Parathyroid adenoma (tissue), 2 donors: ENCODE measurements at regions not wholly inside any gene's neighbourhood (a gene's known extent, or its start where the extent isn't known, plus 50 kb on each side); places are given as distances from the start of the nearest gene placed in this dataset.

Source experiments
- H2AFZ ChIP-seq: fragments of 300-600 bp; sonication (generic); one replicate; pipeline ENCODE4 v1.7.0; 2017; ENCODE audit warnings: antibody characterized with exemption, mild to moderate bottlenecking
- H3K27ac ChIP-seq: fragments of 300-600 bp; sonication (generic); one replicate; pipeline ENCODE4 v1.7.0; 2017
- H3K27me3 ChIP-seq: fragments of 300-600 bp; sonication (generic); one replicate; pipeline ENCODE4 v1.7.0; 2017; ENCODE audit warnings: low read length; ENCODE audit not compliant: control insufficient read depth, insufficient read depth
- H3K36me3 ChIP-seq: fragments of 300-600 bp; sonication (generic); one replicate; pipeline ENCODE4 v1.7.0; 2017; ENCODE audit warnings: low read length; ENCODE audit not compliant: control insufficient read depth, insufficient read depth
- H3K4me1 ChIP-seq: fragments of 300-600 bp; sonication (generic); one replicate; pipeline ENCODE4 v1.7.0; 2017; ENCODE audit warnings: control low read depth
- H3K4me2 ChIP-seq: fragments of 300-600 bp; sonication (generic); one replicate; pipeline ENCODE4 v1.7.0; 2017; ENCODE audit warnings: low read length
- H3K4me3 ChIP-seq: fragments of 300-600 bp; sonication (generic); one replicate; pipeline ENCODE4 v1.7.0; 2017; ENCODE audit warnings: low read depth, low read length
- H3K79me2 ChIP-seq: fragments of 300-600 bp; sonication (generic); one replicate; pipeline ENCODE4 v1.7.0; 2017; ENCODE audit warnings: control low read depth
- H3K9ac ChIP-seq: fragments of 300-600 bp; sonication (generic); one replicate; pipeline ENCODE4 v1.7.0; 2017; ENCODE audit warnings: mild to moderate bottlenecking
- H3K9me3 ChIP-seq: fragments of 300-600 bp; sonication (generic); one replicate; pipeline ENCODE4 v1.7.0; 2017; ENCODE audit warnings: low read length; ENCODE audit not compliant: control insufficient read depth
- TF ChIP-seq, protein P1 (sequence below): fragments of 300-600 bp; sonication (generic); IDR thresholded peaks from one replicate; pipeline ENCODE4 v1.7.0; 2017; ENCODE audit warnings: antibody characterized with exemption, mild to moderate bottlenecking
- donor health status: primary hyperparathyroidism.

GRCh38 chr6:4352731-4353130, 217.4 kb upstream of the ECI2 start:
- TF ChIP-seq, protein P1, sequence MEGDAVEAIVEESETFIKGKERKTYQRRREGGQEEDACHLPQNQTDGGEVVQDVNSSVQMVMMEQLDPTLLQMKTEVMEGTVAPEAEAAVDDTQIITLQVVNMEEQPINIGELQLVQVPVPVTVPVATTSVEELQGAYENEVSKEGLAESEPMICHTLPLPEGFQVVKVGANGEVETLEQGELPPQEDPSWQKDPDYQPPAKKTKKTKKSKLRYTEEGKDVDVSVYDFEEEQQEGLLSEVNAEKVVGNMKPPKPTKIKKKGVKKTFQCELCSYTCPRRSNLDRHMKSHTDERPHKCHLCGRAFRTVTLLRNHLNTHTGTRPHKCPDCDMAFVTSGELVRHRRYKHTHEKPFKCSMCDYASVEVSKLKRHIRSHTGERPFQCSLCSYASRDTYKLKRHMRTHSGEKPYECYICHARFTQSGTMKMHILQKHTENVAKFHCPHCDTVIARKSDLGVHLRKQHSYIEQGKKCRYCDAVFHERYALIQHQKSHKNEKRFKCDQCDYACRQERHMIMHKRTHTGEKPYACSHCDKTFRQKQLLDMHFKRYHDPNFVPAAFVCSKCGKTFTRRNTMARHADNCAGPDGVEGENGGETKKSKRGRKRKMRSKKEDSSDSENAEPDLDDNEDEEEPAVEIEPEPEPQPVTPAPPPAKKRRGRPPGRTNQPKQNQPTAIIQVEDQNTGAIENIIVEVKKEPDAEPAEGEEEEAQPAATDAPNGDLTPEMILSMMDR = no peak
- no peak overlapping the region for H2AFZ ChIP-seq
- H3K27me3 ChIP-seq = no peaks in the 10 kb centered on the region
- no peaks in the 10 kb centered on the region for H3K9me3 ChIP-seq
- H3K4me2 ChIP-seq = no peak overlapping the region
- no peak overlapping the region for H3K9ac ChIP-seq
- H3K27ac ChIP-seq = no peak overlapping the region
- no peaks in the 10 kb centered on the region for H3K79me2 ChIP-seq
- H3K4me3 ChIP-seq = no peak overlapping the region
- H3K4me1 ChIP-seq = peaks cover 8% of the 10 kb centered on the region
- no peaks in the 10 kb centered on the region for H3K36me3 ChIP-seq

GRCh38 chr6:4352322-4352669, 216.9 kb upstream of the ECI2 start:
- no peak overlapping the region for H3K27ac ChIP-seq
- H2AFZ ChIP-seq = no peak overlapping the region
- TF ChIP-seq, protein P1 = no peak
- H3K4me2 ChIP-seq = no peak overlapping the region
- H3K4me3 ChIP-seq = no peak overlapping the region
- no peaks in the 10 kb centered on the region for H3K36me3 ChIP-seq
- no peaks in the 10 kb centered on the region for H3K9me3 ChIP-seq
- H3K79me2 ChIP-seq = no peaks in the 10 kb centered on the region
- H3K27me3 ChIP-seq = no peaks in the 10 kb centered on the region
- no peak overlapping the region for H3K9ac ChIP-seq
- peaks cover 8% of the 10 kb centered on the region for H3K4me1 ChIP-seq

DNA sequence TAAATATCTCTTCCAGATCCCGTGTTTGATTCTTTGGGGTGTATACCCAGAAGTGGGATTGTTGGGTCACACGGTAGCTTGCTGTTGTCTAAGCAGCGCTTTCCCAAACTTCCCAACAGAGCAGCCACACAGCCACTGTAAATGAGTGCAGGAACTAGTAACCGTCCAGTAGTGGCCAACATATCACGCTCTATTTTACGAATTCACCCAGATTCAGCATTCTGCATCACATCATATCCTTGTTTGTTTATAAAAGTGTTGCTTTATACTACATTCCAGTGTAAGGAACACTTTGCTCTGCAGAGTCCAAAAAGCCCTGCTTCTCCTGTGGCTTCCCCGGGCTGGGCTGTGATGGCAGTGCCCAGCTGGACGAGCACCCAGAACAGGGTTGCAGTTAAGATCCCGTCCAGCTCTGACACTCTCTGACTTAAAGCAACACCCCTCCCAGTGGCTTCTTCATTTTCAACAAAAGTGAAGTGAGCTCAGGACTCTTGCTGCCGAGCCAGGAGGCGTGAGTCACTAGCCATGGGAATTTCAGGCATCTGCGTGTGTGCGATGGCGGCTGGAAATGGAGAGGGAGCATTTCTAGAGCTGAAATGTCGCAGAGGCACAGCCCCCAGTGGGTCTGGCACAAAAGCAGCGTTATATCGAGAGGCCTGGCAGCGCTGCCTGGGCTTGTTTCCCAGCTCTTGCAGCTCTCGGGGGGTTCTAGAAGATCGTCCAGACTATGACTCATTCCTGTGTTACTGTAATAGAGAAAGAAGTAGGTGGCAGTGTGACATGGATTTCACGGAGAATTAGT, 216.3 kb upstream of the ECI2 start:
- H3K9me3 ChIP-seq = no peaks in the 10 kb centered on the region
- TF ChIP-seq, protein P1 = no peak
- no peaks in the 10 kb centered on the region for H3K27me3 ChIP-seq
- H3K4me3 ChIP-seq = no peak overlapping the region
- H2AFZ ChIP-seq = no peak overlapping the region
- no peaks in the 10 kb centered on the region for H3K36me3 ChIP-seq
- no peaks in the 10 kb centered on the region for H3K79me2 ChIP-seq
- no peak overlapping the region for H3K9ac ChIP-seq
- no peak overlapping the region for H3K27ac ChIP-seq
- H3K4me1 ChIP-seq = peaks cover 8% of the 10 kb centered on the region
- no peak overlapping the region for H3K4me2 ChIP-seq

GRCh38 chr6:4350567-4351519, 215.5 kb upstream of the ECI2 start:
- Histone ChIP-seq H3K36me3 (no peaks in the 10 kb centered on the region), H3K79me2 (no peaks in the 10 kb centered on the region), H3K4me2 (no peak overlapping the region), H3K27ac (no peak overlapping the region), H3K9ac (no peak overlapping the region), H2AFZ (no peak overlapping the region), H3K4me1 (peaks cover 8% of the 10 kb centered on the region), H3K27me3 (no peaks in the 10 kb centered on the region), H3K9me3 (no peaks in the 10 kb centered on the region), H3K4me3 (no peak overlapping the region)
- TF ChIP-seq, protein P1 = no peak
